ENCODE measurements at regions not wholly inside any gene's neighbourhood (a gene's known extent, or its start where the extent isn't known, plus 50 kb on each side); places are given as distances from the start of the nearest gene placed in this dataset.

GRCh38 chr4:148934926-148935578, 492.8 kb upstream of the NR3C2 start:
- H3K27me3 ChIP-seq (replicated peaks; ENCODE audit: control insufficient read depth, insufficient read depth, low read length): no peaks in the 10 kb centered on the region
- H3K36me3 ChIP-seq (ENCODE audit: control insufficient read depth, insufficient read depth, low read length): no peaks in the 10 kb centered on the region
- H3K4me3 ChIP-seq (replicated peaks; ENCODE audit: low read depth, low read length): no peak overlapping the region
- no peak for TF ChIP-seq CTCF (IDR thresholded peaks at IDR 0.05; ENCODE audit: insufficient read depth, low read length, poor library complexity, severe bottlenecking)
- no peak for DNase-seq (ENCODE audit: extremely low read depth, insufficient read length)

GRCh38 chr4:148926276-148927260, 484.4 kb upstream of the NR3C2 start:
- no peak for TF ChIP-seq CTCF (IDR thresholded peaks at IDR 0.05; ENCODE audit: insufficient read depth, low read length, poor library complexity, severe bottlenecking)
- Histone ChIP-seq H3K4me3 (replicated peaks; ENCODE audit: low read depth, low read length) (no peak overlapping the region), H3K27me3 (replicated peaks; ENCODE audit: control insufficient read depth, insufficient read depth, low read length) (no peaks in the 10 kb centered on the region), H3K36me3 (ENCODE audit: control insufficient read depth, insufficient read depth, low read length) (no peaks in the 10 kb centered on the region)
- DNase-seq (ENCODE audit: extremely low read depth, insufficient read length): no peak

GRCh38 chr4:148923881-148924280, 481.7 kb upstream of the NR3C2 start:
- TF ChIP-seq CTCF (IDR thresholded peaks at IDR 0.05; ENCODE audit: insufficient read depth, low read length, poor library complexity, severe bottlenecking): no peak
- Histone ChIP-seq H3K27me3 (replicated peaks; ENCODE audit: control insufficient read depth, insufficient read depth, low read length) (no peaks in the 10 kb centered on the region), H3K4me3 (replicated peaks; ENCODE audit: low read depth, low read length) (no peak overlapping the region), H3K36me3 (ENCODE audit: control insufficient read depth, insufficient read depth, low read length) (no peaks in the 10 kb centered on the region)
- DNase-seq (ENCODE audit: extremely low read depth, insufficient read length): no peak

- DNase-seq (ENCODE audit: extremely low read depth, insufficient read length): no peak
- Histone ChIP-seq H3K36me3 (ENCODE audit: control insufficient read depth, insufficient read depth, low read length) (no peaks in the 10 kb centered on the region), H3K27me3 (replicated peaks; ENCODE audit: control insufficient read depth, insufficient read depth, low read length) (no peaks in the 10 kb centered on the region), H3K4me3 (replicated peaks; ENCODE audit: low read depth, low read length) (no peak overlapping the region)
- TF ChIP-seq CTCF (IDR thresholded peaks at IDR 0.05; ENCODE audit: insufficient read depth, low read length, poor library complexity, severe bottlenecking): no peak
Measured at GRCh38 chr4:148922497-148922896, 480.3 kb upstream of the NR3C2 start.

GRCh38 chr4:148914734-148915133, 472.5 kb upstream of the NR3C2 start:
- no peak overlapping the region for H3K4me3 ChIP-seq (replicated peaks; ENCODE audit: low read depth, low read length)
- no peaks in the 10 kb centered on the region for H3K27me3 ChIP-seq (replicated peaks; ENCODE audit: control insufficient read depth, insufficient read depth, low read length)
- no peaks in the 10 kb centered on the region for H3K36me3 ChIP-seq (ENCODE audit: control insufficient read depth, insufficient read depth, low read length)
- no peak for TF ChIP-seq CTCF (IDR thresholded peaks at IDR 0.05; ENCODE audit: insufficient read depth, low read length, poor library complexity, severe bottlenecking)
- no peak for DNase-seq (ENCODE audit: extremely low read depth, insufficient read length)
